LNCAP (cell line): ENCODE measurements at regions not wholly inside any gene's neighbourhood (a gene's known extent, or its start where the extent isn't known, plus 50 kb on each side); places are given as distances from the start of the nearest gene placed in this dataset.

ENCODE experiments used
- CTCF ChIP-seq: fragments of 450-650 bp; IDR thresholded peaks from 2 replicates; pipeline ENCODE4 v1.5.1; 2017; ENCODE audit warnings: mild to moderate bottlenecking

- no peak for TF ChIP-seq CTCF
Observed at GRCh38 chr6:156191895-156192294, 585.3 kb upstream of the ARID1B start.

GRCh38 chr6:156190270-156190669 is 586.9 kb upstream of the ARID1B start:
- TF ChIP-seq CTCF: no peak

- no peak for TF ChIP-seq CTCF
Observed at GRCh38 chr6:156189714-156190113, 587.5 kb upstream of the ARID1B start.

- TF ChIP-seq CTCF: no peak
Observed at GRCh38 chr6:156189195-156189594, 588.0 kb upstream of the ARID1B start.

- no peak for TF ChIP-seq CTCF
Observed at GRCh38 chr6:156185113-156185512, 592.1 kb upstream of the ARID1B start.

- TF ChIP-seq CTCF: no peak
Observed at GRCh38 chr6:156183678-156184077, 593.5 kb upstream of the ARID1B start.

GRCh38 chr6:156182356-156182755 is 594.8 kb upstream of the ARID1B start:
- TF ChIP-seq CTCF: no peak

GRCh38 chr6:156181506-156181905 is 595.7 kb upstream of the ARID1B start:
- no peak for TF ChIP-seq CTCF
